ENCODE measurements at regions not wholly inside any gene's neighbourhood (a gene's known extent, or its start where the extent isn't known, plus 50 kb on each side); places are given as distances from the start of the nearest gene placed in this dataset.
A peak's percentile ranks its signal among the peaks of the same experiment; 100 is the strongest.
"Not testable (repeated sequence)": the region's sequence is repeated elsewhere in the genome, so short reads cannot be mapped to it uniquely, and the experiment has no call there.

DNA sequence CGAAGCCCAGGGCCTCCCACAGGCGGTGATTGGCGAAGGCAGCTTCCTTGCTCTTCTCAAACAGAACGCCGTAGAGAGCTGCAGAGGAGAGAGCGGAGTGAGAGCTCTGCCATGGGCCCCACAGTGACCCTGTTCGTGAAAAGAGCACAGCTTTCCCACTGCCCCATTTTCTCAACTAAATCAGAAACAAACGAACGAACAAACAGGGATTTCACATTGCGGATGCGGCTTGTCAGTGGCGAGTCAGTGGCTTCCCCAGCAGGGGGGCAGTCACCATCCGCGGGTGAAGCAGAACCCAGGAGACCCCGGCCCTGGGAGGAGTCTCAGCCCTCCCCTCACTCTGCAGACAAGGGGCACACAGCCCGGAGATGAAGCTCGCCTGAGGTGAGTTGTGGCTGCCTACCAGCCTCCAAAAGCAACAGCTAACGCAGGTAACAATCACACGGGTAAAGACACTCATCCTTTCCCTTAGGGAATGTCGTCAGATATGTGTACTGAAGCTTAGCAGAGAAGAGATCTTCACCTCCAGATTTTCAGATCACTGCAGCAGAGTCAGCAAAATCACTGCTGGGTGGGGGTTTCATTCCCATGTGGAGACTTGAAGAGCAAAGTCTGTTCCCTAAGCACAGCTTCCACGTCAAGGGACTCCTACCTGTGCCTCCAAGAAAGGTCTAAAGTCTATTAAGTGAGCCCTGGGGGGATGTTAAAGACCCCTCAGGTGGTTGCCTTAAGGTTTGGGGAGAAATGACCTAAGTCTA, 51.2 kb upstream of the GPR31 start:
- no peak for DNase-seq (ENCODE audit: low spot score)

DNA sequence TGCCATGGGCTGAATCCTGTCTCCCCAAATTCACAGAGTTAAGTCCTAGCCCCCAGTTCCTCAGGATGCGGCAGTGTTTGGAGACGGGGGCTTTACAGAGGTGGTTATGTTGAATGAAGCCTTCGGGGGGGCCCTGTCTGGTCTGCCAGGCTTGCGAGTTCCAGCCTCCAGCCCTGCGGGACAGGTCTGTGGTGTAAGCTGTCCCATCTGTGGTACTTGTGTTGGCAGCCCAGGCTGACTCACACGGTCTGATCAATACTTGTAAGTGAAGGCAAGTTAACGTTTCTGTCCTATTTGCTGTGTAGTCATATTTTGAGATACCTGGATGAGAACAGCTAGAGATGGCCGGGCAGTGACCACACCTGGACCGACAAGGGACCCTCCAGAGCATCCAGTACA, 51.8 kb upstream of the GPR31 start:
- no peak for DNase-seq (ENCODE audit: low spot score)

DNA sequence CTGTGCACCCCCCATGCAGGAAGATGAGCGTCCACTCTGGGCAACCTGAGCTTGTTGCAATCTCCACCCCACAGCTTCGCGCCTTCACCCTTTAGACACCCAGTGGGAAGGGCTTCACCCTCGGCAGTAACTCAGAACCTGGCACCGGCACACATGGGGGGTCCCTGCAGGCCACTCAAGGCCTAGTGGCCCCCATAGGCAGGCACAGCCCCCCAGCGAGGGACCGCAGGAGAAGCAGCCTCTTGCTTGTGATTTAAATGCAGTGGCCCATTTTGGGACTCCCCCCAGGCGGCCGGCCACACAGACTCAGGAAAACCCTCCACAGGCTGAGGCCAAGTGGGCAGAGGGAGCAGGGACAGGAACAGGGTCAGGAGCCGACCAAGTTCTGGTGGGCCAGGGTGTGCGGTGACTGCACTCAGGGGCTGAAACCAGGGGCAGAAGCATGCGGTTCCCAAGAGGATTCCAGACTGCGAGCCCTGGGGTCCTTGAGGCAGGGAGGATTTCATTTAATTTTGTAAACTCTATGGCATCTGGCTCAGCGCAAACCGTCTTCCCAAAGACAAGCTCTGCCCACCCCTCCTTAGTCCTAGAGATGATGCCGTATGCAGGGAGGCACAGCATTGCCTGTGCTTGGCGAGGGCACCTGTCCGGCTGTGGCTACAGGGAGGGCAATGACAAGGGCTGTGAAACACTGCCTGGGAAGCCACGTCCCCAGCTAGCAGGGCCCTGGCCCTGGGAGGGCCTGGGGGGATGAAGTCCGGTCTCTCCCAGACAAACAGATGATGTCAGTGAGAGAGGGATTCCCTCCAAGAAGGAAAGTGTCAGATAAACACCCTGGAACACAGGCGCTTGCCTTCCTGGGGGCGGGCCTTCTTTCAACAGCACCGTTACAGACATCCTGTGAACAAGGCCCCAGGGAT, 52.9 kb upstream of the GPR31 start:
- no peak for DNase-seq (ENCODE audit: low spot score)

DNA sequence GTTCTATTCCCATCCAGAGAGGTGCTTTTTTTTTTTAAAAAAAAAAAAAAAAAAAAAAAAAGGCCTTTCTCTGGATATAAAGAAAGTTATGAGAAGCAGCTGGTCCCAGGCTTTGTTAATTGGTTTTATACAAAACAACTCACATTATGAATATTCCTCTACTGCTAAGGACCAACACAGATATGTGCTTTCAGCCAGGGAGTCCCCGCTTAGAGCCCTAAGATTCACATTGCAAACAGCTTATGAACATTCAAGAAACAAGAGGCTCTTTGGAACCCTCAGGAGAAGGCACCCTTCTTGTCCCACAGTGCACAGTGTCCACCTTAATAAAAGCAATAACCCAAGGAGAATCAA, 53.5 kb upstream of the GPR31 start:
- DNase-seq (ENCODE audit: low spot score), result no peak

DNA sequence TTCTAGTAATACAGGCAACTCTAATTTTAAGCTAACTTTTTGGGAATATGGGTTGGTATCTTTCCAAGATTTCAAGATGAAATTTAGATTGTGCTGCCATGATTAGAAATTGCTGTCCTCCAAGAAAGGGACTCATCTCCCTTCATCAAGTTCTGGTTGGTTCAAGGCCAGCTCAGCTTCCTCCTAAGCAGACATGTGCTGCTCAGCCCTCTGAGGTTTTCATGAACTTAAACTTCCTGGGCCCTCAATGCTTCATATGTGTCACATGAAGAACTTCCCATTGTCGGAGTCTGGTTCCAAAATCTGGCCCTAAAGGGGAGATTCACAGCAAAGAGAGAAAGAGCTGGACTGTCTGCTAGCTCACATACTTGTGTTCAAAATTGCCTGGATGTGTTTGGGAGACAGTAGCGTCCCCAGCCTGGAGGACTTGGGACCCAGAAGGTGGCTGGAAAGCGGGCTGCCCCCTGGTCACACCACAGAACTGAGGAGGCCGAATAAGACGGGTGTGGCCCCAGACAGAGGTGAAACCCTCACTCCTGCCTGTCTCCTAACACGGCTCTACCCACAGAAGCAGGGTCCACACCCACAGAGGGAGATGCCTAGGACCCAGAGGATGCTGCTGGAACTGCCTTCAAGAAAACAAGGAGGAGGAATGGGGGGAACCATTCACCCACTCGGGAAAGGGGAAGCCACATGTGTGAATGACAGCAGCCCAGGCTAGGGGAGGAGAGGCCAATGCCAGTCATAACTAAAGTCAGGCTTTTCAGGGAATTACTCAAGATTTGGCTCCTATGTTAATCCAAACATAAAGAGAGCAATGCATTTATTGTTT, 54.3 kb upstream of the GPR31 start:
- DNase-seq (ENCODE audit: low spot score), result no peak

DNA sequence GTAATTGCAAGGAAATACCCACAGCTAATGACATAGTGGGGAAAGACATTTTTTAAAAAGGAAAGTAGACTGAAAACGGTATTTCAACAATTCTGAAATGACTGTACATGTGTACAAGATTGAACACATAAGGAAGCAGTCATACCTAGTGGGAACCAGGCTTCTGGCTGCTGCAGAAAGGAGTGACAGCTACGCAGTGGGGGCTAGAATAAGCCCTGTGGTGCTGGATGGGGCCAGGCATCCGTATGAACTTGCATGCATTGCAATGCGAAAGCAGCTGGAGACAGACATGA, 54.9 kb upstream of the GPR31 start:
- no peak for DNase-seq (ENCODE audit: low spot score)

DNA sequence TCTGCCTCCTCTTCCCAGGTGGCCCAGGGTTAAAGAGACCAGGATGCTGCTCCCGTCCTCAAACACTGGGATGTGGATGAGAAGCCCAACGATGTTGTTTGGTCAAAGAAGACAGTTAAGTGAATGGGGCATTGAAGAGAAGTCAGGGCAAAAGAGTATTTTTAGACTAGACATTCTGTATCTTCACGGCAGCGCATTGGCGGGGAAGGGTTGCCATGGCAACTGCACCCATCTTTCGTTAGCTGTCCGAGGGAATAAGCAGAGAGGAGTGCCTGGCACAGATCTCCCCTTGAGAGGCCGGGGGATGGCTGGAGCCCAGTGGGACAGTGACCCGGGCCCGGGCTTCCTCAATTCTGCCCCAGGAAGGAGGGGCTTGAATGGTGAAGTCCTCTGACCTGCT, 56.4 kb upstream of the GPR31 start:
- DNase-seq (ENCODE audit: low spot score), result no peak

DNA sequence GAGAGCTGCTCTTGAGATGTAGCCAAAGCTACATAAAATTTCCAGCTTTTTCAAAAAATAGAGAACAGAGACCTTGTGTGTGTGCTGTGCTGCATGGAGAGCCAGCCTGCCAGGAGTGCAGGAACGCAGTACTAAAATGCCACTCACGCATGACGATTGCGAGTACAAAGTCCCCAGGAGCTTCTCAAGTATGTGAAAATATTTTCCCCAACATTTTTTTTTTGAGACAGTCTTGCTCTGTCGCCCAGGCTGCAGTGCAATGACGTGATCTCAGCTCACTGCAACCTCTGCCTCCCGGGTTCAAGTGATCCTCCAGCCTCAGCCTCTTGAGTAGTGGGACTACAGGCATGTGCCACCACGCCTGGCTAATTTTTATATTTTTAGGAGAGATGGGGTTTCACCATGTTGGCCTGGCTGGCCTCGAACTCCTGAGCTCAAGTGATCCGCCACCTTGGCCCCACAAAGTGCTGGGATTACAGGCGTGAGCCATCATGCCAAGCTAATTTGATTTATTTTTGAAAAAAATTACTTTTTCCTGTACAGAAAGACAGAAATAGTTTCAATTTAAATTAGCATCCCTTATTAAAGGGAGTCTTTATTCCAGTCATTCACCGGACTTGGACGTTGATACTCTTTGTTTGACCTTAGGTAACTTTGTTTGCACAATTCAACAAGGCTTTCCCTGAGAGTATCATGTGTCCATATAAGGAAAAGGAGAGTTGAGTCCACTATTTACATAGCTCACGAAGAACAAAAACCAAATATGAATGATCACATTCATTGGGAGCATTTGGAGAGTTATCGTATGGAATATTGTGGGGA, 57.9 kb upstream of the GPR31 start:
- not testable (repeated sequence) for DNase-seq (ENCODE audit: low spot score)

DNA sequence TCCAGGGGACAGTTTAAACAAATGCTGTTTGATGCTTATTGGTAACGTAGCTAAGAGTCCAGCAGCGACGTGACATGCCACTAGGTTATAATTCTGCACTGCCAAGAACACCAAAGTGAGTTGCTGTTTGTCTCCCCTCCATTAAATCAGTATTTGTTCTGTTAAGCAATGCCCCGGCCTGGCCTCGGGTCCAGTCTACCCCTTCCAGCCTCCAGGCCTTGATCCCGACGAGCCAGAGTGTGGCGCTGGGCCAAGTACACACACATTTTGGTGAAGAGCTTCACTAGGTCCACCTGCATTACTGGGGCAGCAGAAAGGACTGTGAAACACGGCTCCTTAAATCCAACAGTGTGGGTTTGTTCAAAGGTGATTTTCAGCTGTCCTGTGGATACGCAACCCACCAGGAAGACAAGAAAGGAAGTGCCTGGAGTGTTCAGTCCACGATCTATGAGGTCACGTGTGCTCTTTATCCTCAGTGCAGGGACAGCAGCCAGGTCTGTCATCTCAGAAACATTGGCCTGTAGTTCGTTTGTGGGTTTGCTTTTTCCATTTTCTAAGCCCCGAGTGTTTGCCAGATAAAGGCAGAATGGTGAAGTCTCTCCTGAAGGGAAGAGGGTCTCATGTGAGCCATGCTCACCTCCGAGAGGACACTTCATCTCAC, 58.7 kb upstream of the GPR31 start:
- DNase-seq (ENCODE audit: low spot score), result not testable (repeated sequence)

DNA sequence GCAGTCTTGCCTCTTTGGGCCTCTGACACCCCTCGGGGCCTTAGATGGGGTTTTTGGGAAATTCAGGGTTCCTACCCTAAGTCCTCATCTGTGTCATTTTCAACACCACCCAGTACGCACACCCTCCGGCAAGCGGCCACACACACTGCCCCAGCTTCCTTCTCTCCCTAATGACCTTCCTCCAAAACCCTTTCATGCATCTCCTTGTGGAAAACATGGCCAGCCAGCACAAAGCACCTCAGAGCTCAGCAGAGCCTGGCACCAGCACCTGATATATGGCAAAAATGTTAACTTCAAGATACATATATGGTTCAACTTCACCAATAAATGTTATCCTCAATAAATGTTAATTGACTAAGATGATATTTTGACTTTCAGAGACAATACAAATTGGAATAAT, 59.3 kb upstream of the GPR31 start:
- not testable (repeated sequence) for DNase-seq (ENCODE audit: low spot score)

DNA sequence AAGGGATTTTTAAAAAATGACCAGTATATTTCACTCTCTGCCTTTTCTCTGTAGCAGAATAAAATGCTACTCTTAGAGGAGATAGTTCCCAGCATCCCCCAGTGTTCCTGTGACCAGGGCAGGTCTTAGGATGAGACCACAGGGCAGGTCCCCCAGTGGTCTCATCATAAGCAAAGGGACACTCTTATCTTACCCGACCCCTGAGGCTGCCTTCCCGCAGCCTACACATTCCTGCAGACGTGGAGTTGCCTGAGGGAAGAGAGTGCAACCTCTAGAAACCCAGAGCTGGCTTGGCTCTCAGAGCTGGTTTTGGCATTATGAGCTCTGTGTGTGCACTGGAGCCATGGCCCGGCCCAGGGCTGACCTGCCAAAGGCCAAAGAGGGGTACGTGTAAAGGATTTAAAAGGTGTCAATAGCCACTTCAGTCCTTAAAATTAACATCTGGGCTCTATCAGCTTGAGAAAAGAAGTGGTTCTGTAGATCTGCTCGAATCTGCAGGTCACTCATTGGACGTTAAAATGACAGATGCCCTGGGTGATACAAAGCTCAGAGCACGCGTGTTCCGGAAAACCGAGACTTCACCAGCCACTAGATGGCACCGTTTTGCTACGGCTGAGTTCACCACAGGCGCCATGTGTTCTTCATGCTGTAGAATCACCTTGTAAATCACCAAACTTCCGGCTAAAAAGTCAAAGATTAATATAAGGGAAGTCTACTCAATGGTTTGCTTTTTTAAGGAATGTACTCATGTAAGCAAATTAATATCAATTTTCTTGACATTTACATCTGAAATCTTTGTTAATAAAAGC, 60.4 kb upstream of the GPR31 start:
- peak; percentile 25 for DNase-seq (ENCODE audit: low spot score)

DNA sequence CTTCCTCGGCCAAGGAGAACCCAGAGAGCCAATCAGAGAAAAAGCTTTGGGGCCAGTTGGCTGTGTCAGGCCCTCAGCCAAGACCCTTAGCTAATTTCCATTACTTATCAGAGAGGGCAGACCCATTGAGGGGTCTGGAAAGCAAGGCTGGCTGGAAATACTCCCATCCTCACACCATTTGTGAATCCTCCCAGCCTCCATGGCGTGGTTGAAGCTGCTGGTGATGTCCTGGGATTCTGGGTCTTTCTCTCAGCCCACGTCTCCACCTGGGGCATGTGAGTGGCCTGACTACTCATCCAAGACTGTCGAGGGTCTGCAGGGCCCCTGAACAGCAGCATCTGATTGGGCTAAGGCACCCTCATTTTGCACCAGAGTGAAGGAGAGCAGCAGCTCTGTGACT, 61.3 kb upstream of the GPR31 start:
- DNase-seq (ENCODE audit: low spot score), result not testable (repeated sequence)

DNA sequence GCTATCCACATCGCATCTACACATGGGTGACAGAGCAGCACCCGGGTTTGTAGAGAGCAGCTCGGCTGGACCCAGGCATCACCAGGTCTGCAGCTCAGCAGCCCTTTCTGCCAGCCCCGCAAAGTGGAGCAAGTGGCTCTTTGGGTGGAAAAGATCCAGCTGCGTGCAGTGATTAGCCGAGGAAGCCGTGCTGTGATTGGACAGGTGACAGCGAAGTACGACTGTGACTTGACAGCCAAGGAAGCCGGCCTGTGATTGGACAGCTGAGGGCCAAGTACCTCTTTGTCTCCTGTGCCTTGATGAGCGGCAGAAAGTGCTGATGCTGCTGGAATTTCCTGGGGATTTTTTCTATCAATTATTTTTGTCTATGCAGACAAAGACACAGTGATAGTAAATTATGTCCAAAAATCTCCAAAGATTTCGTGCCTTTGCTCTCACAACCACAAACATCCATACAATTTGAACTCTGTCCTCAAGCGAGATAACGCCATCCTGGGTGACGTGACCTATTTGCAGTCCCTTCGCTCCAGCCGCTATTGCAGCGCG, 62.3 kb upstream of the GPR31 start:
- DNase-seq (ENCODE audit: low spot score), result no peak

DNA sequence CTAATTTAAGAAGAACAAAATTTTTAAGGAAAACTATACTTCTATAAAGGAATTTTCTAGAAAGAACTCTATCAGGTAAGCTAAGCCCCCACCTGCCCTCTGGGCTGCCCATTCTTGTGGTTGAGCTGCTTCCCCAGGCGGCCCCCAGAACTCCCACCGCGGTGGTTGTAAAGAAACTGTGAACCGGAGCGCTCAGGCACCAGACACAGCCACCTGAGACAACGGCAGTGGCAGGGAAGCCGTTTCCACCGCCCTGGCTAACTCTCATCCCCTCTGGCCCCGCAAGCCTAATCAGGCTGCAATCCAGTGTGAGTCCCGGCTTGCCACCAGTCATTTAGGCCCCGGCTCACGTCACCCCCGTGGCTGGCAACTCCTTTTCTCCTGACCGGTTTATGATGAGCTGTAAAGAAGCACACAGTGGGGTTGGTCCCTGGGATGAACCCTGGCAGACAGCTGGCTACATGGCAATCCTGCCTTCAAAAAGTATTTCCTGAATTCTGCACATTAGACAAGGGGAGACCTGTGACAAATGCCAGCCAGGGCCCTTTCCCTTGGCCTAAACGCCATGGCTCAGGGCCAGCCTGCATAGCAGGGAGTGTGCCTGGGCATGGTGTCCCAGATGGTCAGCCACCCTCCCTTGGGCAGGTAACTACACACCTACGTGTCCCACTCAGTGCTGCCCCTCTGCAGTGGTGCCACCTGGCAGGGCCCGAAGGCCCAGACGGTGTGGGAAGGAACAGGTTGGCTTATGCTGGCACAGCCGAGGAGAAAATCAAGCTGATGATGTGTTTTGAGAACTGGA, 63.8 kb upstream of the GPR31 start:
- DNase-seq (ENCODE audit: low spot score), result no peak

DNA sequence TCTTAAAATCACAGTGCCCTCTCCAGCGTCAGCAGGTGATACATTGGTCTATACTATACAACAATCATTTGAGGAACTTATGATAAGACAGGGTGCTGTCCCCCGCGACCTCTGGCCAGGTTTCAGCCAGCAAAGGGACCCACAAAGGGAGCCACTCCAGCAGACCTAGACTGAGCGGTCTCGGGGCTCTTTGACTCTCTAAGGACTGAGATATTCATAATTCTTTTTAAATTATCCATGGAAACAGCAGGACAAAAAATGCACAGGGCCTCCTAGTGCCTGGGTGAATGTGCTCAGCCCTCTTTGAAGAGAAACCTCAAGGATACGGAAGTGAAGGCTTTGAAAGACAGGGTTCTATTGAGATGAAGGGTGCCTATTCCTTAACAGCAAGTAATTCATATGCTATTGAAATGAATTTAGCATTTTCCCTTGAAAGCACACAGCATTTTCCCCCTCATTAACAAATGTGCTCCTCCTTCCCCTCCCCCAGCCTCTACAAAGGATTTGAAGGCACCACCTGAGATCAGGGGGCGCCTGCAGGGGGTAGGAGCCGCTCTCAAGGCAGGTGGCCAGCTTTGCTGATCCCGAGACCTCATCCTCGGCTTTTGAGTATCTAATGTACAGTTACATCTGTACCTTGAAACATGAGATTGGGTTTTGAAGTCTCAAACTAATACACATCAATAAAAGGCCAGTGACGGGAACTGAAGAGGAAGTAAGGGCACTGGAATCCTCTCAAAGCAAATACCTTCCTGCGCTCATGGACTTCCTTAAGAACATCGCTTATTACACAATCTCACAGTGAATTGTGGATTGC, 65.3 kb upstream of the UNC93A start:
- DNase-seq (ENCODE audit: low spot score), result not testable (repeated sequence)

DNA sequence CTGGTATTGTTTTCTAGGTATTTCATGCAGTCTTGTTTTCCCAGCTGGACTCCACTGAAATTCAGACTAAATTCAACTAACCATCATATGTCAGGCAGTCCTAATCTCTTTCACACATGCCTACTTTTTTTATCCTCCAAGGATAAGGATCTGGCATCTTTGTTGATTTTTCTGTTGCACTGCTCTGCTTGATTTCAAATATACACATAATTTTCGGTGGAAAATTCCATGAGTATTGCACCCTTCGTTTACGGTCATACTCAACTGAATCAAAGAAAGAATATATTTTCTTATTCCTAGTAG, 64.8 kb upstream of the UNC93A start:
- no peak for DNase-seq (ENCODE audit: low spot score)

DNA sequence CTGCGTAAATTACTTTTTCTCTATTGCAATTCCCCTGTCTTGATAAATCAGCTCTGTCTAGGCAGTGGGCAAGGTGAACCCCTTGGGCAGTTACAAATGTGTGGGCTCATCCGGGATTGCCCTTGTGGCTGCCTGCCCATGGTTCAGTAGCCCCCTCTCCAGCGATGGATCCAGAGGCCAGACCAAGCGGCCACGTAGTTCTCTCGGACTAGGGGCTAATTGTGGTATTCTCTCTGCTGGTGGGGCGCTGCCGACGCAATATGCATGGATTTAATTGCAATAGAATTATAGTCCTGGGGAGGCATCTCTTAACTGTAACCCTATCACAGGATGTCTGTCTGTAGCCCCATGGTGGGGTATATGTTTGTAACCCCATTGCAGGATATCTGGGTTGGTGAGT, 64.3 kb upstream of the UNC93A start:
- no peak for DNase-seq (ENCODE audit: low spot score)

DNA sequence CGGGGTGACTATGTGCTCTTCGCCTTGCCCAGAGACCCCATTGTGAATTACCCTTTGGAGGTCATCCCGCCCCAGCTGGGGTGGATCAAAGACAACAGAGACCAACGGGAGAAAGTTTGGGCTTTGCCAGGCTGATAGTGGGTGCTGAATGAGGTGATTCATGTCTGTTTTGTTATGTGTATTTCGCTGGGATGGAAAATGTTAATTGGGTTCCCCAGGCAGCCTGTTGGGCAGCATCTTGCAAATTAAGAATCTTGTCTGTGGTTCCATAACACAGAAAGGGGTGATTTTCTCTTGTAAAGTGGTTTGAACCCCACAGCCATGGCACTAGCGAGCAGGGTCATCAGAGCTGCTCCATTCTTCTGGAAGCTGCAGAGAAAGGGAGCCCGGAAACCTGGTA, 63.1 kb upstream of the UNC93A start:
- no peak for DNase-seq (ENCODE audit: low spot score)

DNA sequence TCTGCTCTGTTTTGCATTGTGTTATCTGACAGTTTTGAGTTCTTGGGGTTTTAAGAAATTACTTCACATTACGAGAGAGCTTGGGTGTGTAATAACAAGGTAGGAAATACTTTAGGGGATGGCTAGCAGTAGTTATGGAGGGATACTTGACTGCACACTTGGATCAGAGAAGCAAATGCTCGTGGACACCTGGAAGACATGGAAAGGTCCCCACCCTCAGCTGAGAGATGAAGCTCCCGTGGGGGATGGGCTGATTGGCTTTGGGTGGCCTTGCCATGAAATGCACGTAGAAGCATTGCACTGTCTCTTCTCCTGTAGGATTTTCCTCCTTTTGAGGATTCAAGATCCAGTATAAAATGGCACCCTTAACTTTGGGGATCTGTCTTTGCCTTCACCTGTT, 61.5 kb upstream of the UNC93A start:
- DNase-seq (ENCODE audit: low spot score), result no peak

Data from CD4-positive, alpha-beta T cell treated with Interleukin-6 at 100 ng/mL for 8 hours (primary cell).